Upper lobe of right lung (tissue), 1 donor: ENCODE measurements at regions not wholly inside any gene's neighbourhood (a gene's known extent, or its start where the extent isn't known, plus 50 kb on each side); places are given as distances from the start of the nearest gene placed in this dataset.

ENCODE experiments used
- ATAC-seq: fragments of 200-7000 bp; cut with Tn5 transposase; one replicate; pipeline ENCODE4 v1.9.1; 2020; ENCODE audit warnings: mild to moderate bottlenecking, moderate library complexity
- DNase-seq: peaks from one replicate; pipeline ENCODE4 v3.0.0-alpha.2; 2020
- H3K27ac ChIP-seq: fragments of 200-600 bp; one replicate; pipeline ENCODE4 v1.8.0; 2022
- H3K27me3 ChIP-seq: fragments of 200-600 bp; one replicate; pipeline ENCODE4 v1.8.0; 2022; ENCODE audit warnings: mild to moderate bottlenecking
- H3K36me3 ChIP-seq: fragments of 200-600 bp; one replicate; pipeline ENCODE4 v1.8.0; 2022
- H3K4me1 ChIP-seq: fragments of 200-600 bp; one replicate; pipeline ENCODE4 v1.8.0; 2022
- H3K4me3 ChIP-seq: fragments of 200-600 bp; one replicate; pipeline ENCODE4 v1.8.0; 2022; ENCODE audit warnings: mild to moderate bottlenecking
- H3K9me3 ChIP-seq: fragments of 200-600 bp; one replicate; pipeline ENCODE4 v1.8.0; 2022
- intact Hi-C: fragments of 100-400 bp; cut with DNase I; formaldehyde crosslinking; loops from one replicate; pipeline ENCODE4 v1.11.0; 2022
- TF ChIP-seq, protein P1 (sequence below): fragments of 200-600 bp; IDR thresholded peaks from one replicate; pipeline ENCODE4 v1.8.0; 2022; ENCODE audit warnings: antibody characterized with exemption
- donor health status: DM: no; HTN: yes; CAD: no; lungs with severe emphysema.

DNA sequence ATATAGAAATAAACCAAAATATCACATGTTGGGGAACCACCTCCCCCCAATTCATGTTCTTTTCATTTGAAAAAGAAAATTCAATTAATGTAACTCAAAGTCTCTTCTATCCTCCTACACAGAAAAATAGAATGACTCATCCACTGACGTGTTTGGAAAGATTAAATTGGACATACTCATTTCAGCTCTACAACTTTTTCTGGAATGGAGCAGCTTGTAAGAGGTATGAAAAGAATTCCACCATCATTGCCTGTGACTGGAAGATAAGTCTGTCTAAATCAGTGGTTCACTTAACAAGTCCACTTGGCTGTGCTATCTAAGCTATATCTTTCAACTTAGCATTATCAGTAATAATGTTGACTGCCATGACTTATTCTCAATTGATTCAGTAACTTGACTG, 702.3 kb downstream of the BRINP3 start:
- no peaks in the 10 kb centered on the region for H3K4me1 ChIP-seq
- no peaks in the 10 kb centered on the region for H3K36me3 ChIP-seq
- H3K27ac ChIP-seq = no peak overlapping the region
- ATAC-seq = no peak
- intact Hi-C loops = no loop called here
- no peaks in the 10 kb centered on the region for H3K27me3 ChIP-seq
- TF ChIP-seq, protein P1, sequence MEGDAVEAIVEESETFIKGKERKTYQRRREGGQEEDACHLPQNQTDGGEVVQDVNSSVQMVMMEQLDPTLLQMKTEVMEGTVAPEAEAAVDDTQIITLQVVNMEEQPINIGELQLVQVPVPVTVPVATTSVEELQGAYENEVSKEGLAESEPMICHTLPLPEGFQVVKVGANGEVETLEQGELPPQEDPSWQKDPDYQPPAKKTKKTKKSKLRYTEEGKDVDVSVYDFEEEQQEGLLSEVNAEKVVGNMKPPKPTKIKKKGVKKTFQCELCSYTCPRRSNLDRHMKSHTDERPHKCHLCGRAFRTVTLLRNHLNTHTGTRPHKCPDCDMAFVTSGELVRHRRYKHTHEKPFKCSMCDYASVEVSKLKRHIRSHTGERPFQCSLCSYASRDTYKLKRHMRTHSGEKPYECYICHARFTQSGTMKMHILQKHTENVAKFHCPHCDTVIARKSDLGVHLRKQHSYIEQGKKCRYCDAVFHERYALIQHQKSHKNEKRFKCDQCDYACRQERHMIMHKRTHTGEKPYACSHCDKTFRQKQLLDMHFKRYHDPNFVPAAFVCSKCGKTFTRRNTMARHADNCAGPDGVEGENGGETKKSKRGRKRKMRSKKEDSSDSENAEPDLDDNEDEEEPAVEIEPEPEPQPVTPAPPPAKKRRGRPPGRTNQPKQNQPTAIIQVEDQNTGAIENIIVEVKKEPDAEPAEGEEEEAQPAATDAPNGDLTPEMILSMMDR = no peak
- no peaks in the 10 kb centered on the region for H3K9me3 ChIP-seq
- no peak overlapping the region for H3K4me3 ChIP-seq
- no peak for DNase-seq

- H3K9me3 ChIP-seq = no peaks in the 10 kb centered on the region
- H3K36me3 ChIP-seq = no peaks in the 10 kb centered on the region
- no peak for DNase-seq
- intact Hi-C loops = no loop called here
- no peak overlapping the region for H3K27ac ChIP-seq
- ATAC-seq = no peak
- H3K4me3 ChIP-seq = no peak overlapping the region
- H3K27me3 ChIP-seq = no peaks in the 10 kb centered on the region
- TF ChIP-seq, protein P1 = no peak
- H3K4me1 ChIP-seq = no peaks in the 10 kb centered on the region
Observed at GRCh38 chr1:189779034-189779433, 698.6 kb downstream of the BRINP3 start.

- H3K4me1 ChIP-seq = no peaks in the 10 kb centered on the region
- DNase-seq (no peak), ATAC-seq (no peak)
- TF ChIP-seq, protein P1 = no peak
- intact Hi-C loops = no loop called here
- no peaks in the 10 kb centered on the region for H3K9me3 ChIP-seq
- H3K4me3 ChIP-seq = no peak overlapping the region
- H3K36me3 ChIP-seq = no peaks in the 10 kb centered on the region
- no peaks in the 10 kb centered on the region for H3K27me3 ChIP-seq
- no peak overlapping the region for H3K27ac ChIP-seq
Observed at GRCh38 chr1:189782295-189782694, 695.4 kb downstream of the BRINP3 start.

- TF ChIP-seq, protein P1 = no peak
- Histone ChIP-seq H3K9me3 (no peaks in the 10 kb centered on the region), H3K27ac (no peak overlapping the region), H3K27me3 (no peaks in the 10 kb centered on the region), H3K4me1 (no peaks in the 10 kb centered on the region), H3K4me3 (no peak overlapping the region), H3K36me3 (no peaks in the 10 kb centered on the region)
- ATAC-seq (no peak), DNase-seq (no peak)
- intact Hi-C loops = no loop called here
Observed at GRCh38 chr1:189783456-189783855, 694.2 kb downstream of the BRINP3 start.

- Histone ChIP-seq H3K27me3 (no peaks in the 10 kb centered on the region), H3K9me3 (no peaks in the 10 kb centered on the region), H3K4me1 (no peaks in the 10 kb centered on the region), H3K27ac (no peak overlapping the region), H3K36me3 (no peaks in the 10 kb centered on the region), H3K4me3 (no peak overlapping the region)
- intact Hi-C loops = no loop called here
- no peak for ATAC-seq
- no peak for DNase-seq
- TF ChIP-seq, protein P1 = no peak
Observed at GRCh38 chr1:189786761-189787160, 690.9 kb downstream of the BRINP3 start.

DNA sequence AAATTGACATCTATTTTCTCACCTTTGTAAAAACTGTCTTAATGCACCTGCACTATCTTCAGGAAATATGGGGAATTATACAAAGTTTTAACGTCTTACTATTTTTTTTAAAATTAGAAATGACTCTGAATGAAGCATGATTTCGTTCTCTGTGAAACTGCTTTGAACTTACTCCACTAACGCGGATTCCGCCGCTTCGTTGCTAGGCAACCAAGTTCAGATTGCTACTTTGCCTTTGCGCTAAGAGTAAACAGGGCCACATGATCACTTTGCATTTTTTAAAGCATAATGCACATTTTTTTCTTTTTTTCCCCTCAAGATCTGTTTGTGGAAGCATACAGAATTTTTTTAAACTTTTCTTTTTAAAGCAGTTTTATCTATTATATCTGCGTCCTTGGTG, 690.5 kb downstream of the BRINP3 start:
- intact Hi-C loops = no loop called here

More for the DNA sequence above, 690.5 kb downstream of the BRINP3 start:
- TF ChIP-seq, protein P1 = no peak
- no peak overlapping the region for H3K27ac ChIP-seq
- H3K4me3 ChIP-seq = no peak overlapping the region
- H3K36me3 ChIP-seq = no peaks in the 10 kb centered on the region
- no peaks in the 10 kb centered on the region for H3K9me3 ChIP-seq
- DNase-seq (no peak), ATAC-seq (no peak)
- H3K27me3 ChIP-seq = no peaks in the 10 kb centered on the region
- H3K4me1 ChIP-seq = no peaks in the 10 kb centered on the region
